Germinal center (tissue), 1 donor: ENCODE measurements at regions not wholly inside any gene's neighbourhood (a gene's known extent, or its start where the extent isn't known, plus 50 kb on each side); places are given as distances from the start of the nearest gene placed in this dataset.

Experiments used
- DNase-seq: peaks from one replicate; pipeline ENCODE4 v3.0.0; 2012; ENCODE audit warnings: mixed read lengths, low spot score

- DNase-seq: no peak
Observed at GRCh38 chr13:57784633-57785032, 153.1 kb downstream of the PCDH17 start.

- DNase-seq: no peak
Observed at GRCh38 chr13:57787058-57787791, 155.7 kb downstream of the PCDH17 start.

GRCh38 chr13:57799624-57800023 lies 168.1 kb downstream of the PCDH17 start:
- no peak for DNase-seq

GRCh38 chr13:57813651-57814050 lies 182.1 kb downstream of the PCDH17 start:
- no peak for DNase-seq

- DNase-seq: no peak
Observed at GRCh38 chr13:57815600-57815999, 184.1 kb downstream of the PCDH17 start.

- DNase-seq: no peak
Observed at GRCh38 chr13:57820924-57821323, 189.4 kb downstream of the PCDH17 start.

GRCh38 chr13:57823704-57824103 lies 192.2 kb downstream of the PCDH17 start:
- no peak for DNase-seq

- DNase-seq: no peak
Observed at GRCh38 chr13:57824121-57824520, 192.6 kb downstream of the PCDH17 start.

GRCh38 chr13:57825066-57825465 lies 193.5 kb downstream of the PCDH17 start:
- no peak for DNase-seq

- no peak for DNase-seq
Observed at GRCh38 chr13:57829496-57829895, 198.0 kb downstream of the PCDH17 start.

- no peak for DNase-seq
Observed at GRCh38 chr13:57832187-57832586, 200.6 kb downstream of the PCDH17 start.

GRCh38 chr13:57837801-57838200 lies 206.3 kb downstream of the PCDH17 start:
- DNase-seq: no peak

GRCh38 chr13:57843521-57843920 lies 212.0 kb downstream of the PCDH17 start:
- no peak for DNase-seq

GRCh38 chr13:57846600-57847173 lies 215.1 kb downstream of the PCDH17 start:
- no peak for DNase-seq

- no peak for DNase-seq
Observed at GRCh38 chr13:57857945-57858344, 226.4 kb downstream of the PCDH17 start.

GRCh38 chr13:57858376-57858775 lies 226.8 kb downstream of the PCDH17 start:
- DNase-seq: no peak

GRCh38 chr13:57862879-57863278 lies 231.3 kb downstream of the PCDH17 start:
- no peak for DNase-seq

GRCh38 chr13:57865600-57866294 lies 234.2 kb downstream of the PCDH17 start:
- no peak for DNase-seq

GRCh38 chr13:57874530-57874929 lies 243.0 kb downstream of the PCDH17 start:
- DNase-seq: no peak

GRCh38 chr13:57877601-57878000 lies 246.1 kb downstream of the PCDH17 start:
- DNase-seq: no peak

GRCh38 chr13:57878291-57878690 lies 246.7 kb downstream of the PCDH17 start:
- no peak for DNase-seq

- no peak for DNase-seq
Observed at GRCh38 chr13:57897225-57897624, 265.7 kb downstream of the PCDH17 start.

- no peak for DNase-seq
Observed at GRCh38 chr13:57899096-57899495, 267.6 kb downstream of the PCDH17 start.
